ENCODE measurements at regions not wholly inside any gene's neighbourhood (a gene's known extent, or its start where the extent isn't known, plus 50 kb on each side); places are given as distances from the start of the nearest gene placed in this dataset.
"Not testable (repeated sequence)": the region's sequence is repeated elsewhere in the genome, so short reads cannot be mapped to it uniquely, and the experiment has no call there.

DNA sequence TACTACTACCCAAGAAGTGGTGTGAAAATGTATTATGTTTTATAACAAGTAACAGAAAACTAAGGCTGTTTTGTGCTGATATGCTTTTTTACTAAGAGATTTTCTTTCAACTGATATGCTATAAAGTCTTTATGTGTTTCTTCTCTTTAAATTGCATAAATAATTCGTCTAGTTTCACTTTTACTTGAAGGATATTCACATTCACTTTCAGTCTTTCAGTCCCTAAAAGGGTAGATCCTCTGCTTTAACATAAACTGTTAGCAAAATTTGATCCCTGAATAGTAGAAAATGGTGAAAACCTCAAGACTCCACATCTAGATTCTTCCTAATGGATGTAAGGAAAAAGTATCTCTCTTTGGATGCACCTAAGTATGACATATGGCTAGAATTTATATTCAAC, 69.0 kb upstream of the FST start:
- no peak for DNase-seq
- BruUV-seq (replicated peaks), result no TSS peak
- H3K9me3 Mint-ChIP-seq (ENCODE audit: low read depth, unreplicated experiment), result no peaks in the 10 kb centered on the region
- intact Hi-C loops (cut with micrococcal nuclease; ENCODE audit: unreplicated experiment), result no loop called here
- no peaks in the 10 kb centered on the region for H3K27me3 Mint-ChIP-seq (ENCODE audit: unreplicated experiment)
- H3K4me1 Mint-ChIP-seq (ENCODE audit: low read depth, unreplicated experiment), result peaks cover 28% of the 10 kb centered on the region
- no peak overlapping the region for H3K4me3 Mint-ChIP-seq (ENCODE audit: low read depth, unreplicated experiment)
- H3K27ac Mint-ChIP-seq (ENCODE audit: unreplicated experiment), result peak overlapping the region; percentile 28
- H3K36me3 Mint-ChIP-seq (ENCODE audit: insufficient read depth, unreplicated experiment), result peaks cover 4% of the 10 kb centered on the region
- CTCF ChIA-PET, result no interaction called here
- no peak for TF ChIP-seq CTCF (IDR thresholded peaks at IDR 0.05; ENCODE audit: unreplicated experiment)

DNA sequence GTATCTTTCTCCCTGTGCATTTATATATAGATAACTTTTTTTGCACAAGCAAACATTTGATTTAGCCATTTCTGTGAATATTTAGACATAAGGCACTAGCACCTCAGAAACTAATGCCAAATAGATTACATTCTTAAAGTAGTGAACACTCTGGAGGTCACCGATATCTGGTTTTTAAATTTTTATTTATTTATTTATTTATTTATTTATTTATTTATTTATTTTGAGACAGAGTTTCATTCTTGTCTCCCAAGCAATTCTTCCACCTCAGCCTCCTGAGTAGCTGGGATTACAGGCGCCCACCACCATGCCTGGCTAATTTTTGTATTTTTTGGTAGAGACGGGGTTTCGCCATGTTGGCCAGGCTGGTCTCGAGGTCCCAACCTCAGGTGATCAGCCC, 67.9 kb upstream of the FST start:
- intact Hi-C loops (cut with micrococcal nuclease; ENCODE audit: unreplicated experiment); DNase-seq; H3K36me3 Mint-ChIP-seq (ENCODE audit: insufficient read depth, unreplicated experiment); H3K4me3 Mint-ChIP-seq (ENCODE audit: low read depth, unreplicated experiment); H3K27me3 Mint-ChIP-seq (ENCODE audit: unreplicated experiment); CTCF ChIA-PET; H3K27ac Mint-ChIP-seq (ENCODE audit: unreplicated experiment); BruUV-seq (replicated peaks); H3K9me3 Mint-ChIP-seq (ENCODE audit: low read depth, unreplicated experiment): not testable (repeated sequence)
- peaks cover 20% of the 10 kb centered on the region for H3K4me1 Mint-ChIP-seq (ENCODE audit: low read depth, unreplicated experiment)

DNA sequence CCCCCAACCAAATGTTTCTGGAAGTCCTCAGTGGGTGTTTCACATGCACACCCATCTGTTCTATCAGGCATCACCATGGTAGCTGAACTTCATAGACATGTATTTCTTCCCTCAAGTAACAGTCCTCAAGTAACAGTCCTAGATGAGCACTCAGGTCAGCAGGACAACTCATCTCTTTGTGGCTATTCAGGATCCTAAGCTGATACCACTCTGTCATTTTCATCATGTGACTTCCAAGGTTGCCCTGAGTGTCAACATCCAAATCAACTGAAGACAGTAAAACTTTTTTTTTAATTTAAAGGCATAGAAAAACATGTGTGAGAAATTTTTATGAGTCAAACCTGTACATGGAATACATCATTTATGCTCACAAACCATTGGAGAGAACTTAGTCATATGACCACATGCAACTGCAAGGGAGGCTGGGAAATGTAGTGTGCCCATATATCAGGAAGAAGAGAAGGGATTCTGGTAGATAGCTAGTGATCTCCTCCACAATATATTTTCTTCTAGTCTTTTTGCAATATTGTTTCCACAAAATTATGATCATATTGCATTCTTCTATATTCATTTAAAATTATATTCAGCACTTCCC, 64.2 kb upstream of the FST start:
- Mint-ChIP-seq H3K4me1 (ENCODE audit: low read depth, unreplicated experiment) (peaks cover 47% of the 10 kb centered on the region), H3K36me3 (ENCODE audit: insufficient read depth, unreplicated experiment) (peaks cover 6% of the 10 kb centered on the region), H3K27me3 (ENCODE audit: unreplicated experiment) (no peaks in the 10 kb centered on the region), H3K4me3 (ENCODE audit: low read depth, unreplicated experiment) (no peak overlapping the region), H3K27ac (ENCODE audit: unreplicated experiment) (no peak overlapping the region), H3K9me3 (ENCODE audit: low read depth, unreplicated experiment) (no peaks in the 10 kb centered on the region)
- DNase-seq, result no peak
- intact Hi-C loops (cut with micrococcal nuclease; ENCODE audit: unreplicated experiment), result no loop called here
- TF ChIP-seq CTCF (IDR thresholded peaks at IDR 0.05; ENCODE audit: unreplicated experiment), result no peak
- CTCF ChIA-PET, result interaction anchor here (0.8 to 0.9 kb wide), 2 partner anchors 9 to 11 kb away, joined by 3 to 4 read pairs; no protein-coding TSS in a partner anchor
- no TSS peak for BruUV-seq (replicated peaks)

GRCh38 chr5:53418409-53418808, 62.0 kb upstream of the FST start:
- no peak for DNase-seq
- Mint-ChIP-seq H3K27me3 (ENCODE audit: unreplicated experiment) (no peaks in the 10 kb centered on the region), H3K36me3 (ENCODE audit: insufficient read depth, unreplicated experiment) (peaks cover 10% of the 10 kb centered on the region), H3K27ac (ENCODE audit: unreplicated experiment) (peak overlapping the region; percentile 95), H3K4me1 (ENCODE audit: low read depth, unreplicated experiment) (peaks cover 54% of the 10 kb centered on the region), H3K9me3 (ENCODE audit: low read depth, unreplicated experiment) (peaks cover 6% of the 10 kb centered on the region), H3K4me3 (ENCODE audit: low read depth, unreplicated experiment) (no peak overlapping the region)
- intact Hi-C loops (cut with micrococcal nuclease; ENCODE audit: unreplicated experiment), result no loop called here
- BruUV-seq (replicated peaks), result TSS peak; percentile 98
- TF ChIP-seq CTCF (IDR thresholded peaks at IDR 0.05; ENCODE audit: unreplicated experiment), result no peak
- CTCF ChIA-PET, result interaction anchor here (1.7 kb wide), 1 partner anchor 58 kb away, joined by 3 read pairs; no protein-coding TSS in a partner anchor
